HuH-7 (cell line): ENCODE measurements at regions not wholly inside any gene's neighbourhood (a gene's known extent, or its start where the extent isn't known, plus 50 kb on each side); places are given as distances from the start of the nearest gene placed in this dataset.
"Not testable (repeated sequence)": the region's sequence is repeated elsewhere in the genome, so short reads cannot be mapped to it uniquely, and the experiment has no call there.

Experiments used
- DNase-seq: peaks from one replicate; pipeline ENCODE4 v3.0.0; 2011; ENCODE audit warnings: low spot score

GRCh38 chr1:232346844-232347243, 283.1 kb downstream of the SIPA1L2 start:
- DNase-seq = no peak

- no peak for DNase-seq
These were observed 285.0 kb downstream of the SIPA1L2 start for GRCh38 chr1:232344791-232345399.

- not testable (repeated sequence) for DNase-seq
These were observed 285.7 kb downstream of the SIPA1L2 start for GRCh38 chr1:232344186-232344585.

GRCh38 chr1:232340446-232340845, 289.5 kb downstream of the SIPA1L2 start:
- DNase-seq = no peak

GRCh38 chr1:232339073-232339472, 290.9 kb downstream of the SIPA1L2 start:
- DNase-seq = no peak

GRCh38 chr1:232335741-232336293, 294.1 kb downstream of the SIPA1L2 start:
- DNase-seq = no peak

- no peak for DNase-seq
These were observed 294.7 kb downstream of the SIPA1L2 start for GRCh38 chr1:232335261-232335660.

GRCh38 chr1:232334811-232335210, 295.1 kb downstream of the SIPA1L2 start:
- no peak for DNase-seq

GRCh38 chr1:232334246-232334645, 295.7 kb downstream of the SIPA1L2 start:
- no peak for DNase-seq

GRCh38 chr1:232333419-232333767, 296.5 kb downstream of the SIPA1L2 start:
- DNase-seq = no peak

- not testable (repeated sequence) for DNase-seq
These were observed 297.1 kb downstream of the SIPA1L2 start for GRCh38 chr1:232332710-232333418.

- DNase-seq = no peak
These were observed 300.7 kb downstream of the SIPA1L2 start for GRCh38 chr1:232329103-232329813.

GRCh38 chr1:232328486-232329102, 301.3 kb downstream of the SIPA1L2 start:
- DNase-seq = no peak

- DNase-seq = no peak
These were observed 302.0 kb downstream of the SIPA1L2 start for GRCh38 chr1:232327899-232328298.

- no peak for DNase-seq
These were observed 302.7 kb downstream of the SIPA1L2 start for GRCh38 chr1:232327269-232327668.

GRCh38 chr1:232322162-232322734, 307.7 kb downstream of the SIPA1L2 start:
- no peak for DNase-seq

GRCh38 chr1:232319518-232320210, 310.3 kb downstream of the SIPA1L2 start:
- DNase-seq = no peak

GRCh38 chr1:232319072-232319471, 310.9 kb downstream of the SIPA1L2 start:
- no peak for DNase-seq

- DNase-seq = no peak
These were observed 311.8 kb downstream of the SIPA1L2 start for GRCh38 chr1:232318143-232318542.

GRCh38 chr1:232317350-232317749, 312.6 kb downstream of the SIPA1L2 start:
- no peak for DNase-seq

GRCh38 chr1:232316864-232317263, 313.1 kb downstream of the SIPA1L2 start:
- no peak for DNase-seq

GRCh38 chr1:232313876-232314275, 316.1 kb downstream of the SIPA1L2 start:
- not testable (repeated sequence) for DNase-seq
